ENCODE measurements at regions not wholly inside any gene's neighbourhood (a gene's known extent, or its start where the extent isn't known, plus 50 kb on each side); places are given as distances from the start of the nearest gene placed in this dataset.

DNA sequence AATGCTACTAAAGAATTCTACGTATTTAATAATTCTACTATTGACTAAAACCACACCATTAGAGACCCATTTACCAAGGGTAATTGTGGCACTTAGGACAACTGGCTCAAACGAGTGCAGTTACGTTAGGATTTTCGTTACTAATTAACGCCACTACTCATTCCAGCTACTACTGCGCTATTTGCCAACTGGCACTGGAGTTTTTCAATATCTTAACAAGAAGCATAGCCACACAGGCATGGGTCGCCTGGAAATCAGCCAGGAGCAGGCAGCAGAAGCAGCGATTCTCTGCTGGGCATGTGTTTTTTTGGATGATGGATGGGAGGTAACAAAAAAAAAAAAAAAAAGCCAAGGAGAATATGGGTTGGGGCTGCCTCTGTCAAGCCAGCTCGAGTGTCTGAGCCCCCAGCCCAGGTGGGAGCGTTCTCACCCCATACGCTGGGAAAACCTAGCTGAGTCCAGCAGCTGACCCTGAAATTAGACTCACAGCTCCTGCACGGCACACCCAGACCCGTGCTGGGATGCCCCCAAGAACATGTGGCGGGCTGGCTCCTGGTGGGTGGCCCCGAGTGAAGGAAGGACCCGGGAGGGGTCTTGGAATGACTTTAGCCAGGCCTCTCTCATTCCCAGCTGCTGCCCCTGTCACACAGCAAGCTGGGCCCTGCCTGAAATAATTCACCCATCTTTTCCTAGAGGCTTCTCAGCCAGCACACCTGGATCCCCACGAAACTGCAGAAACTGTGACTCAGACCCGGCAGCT, 214.0 kb downstream of the BRD1 start:
- H3K27ac Mint-ChIP-seq = no peak overlapping the region
- no peaks in the 10 kb centered on the region for H3K27me3 Mint-ChIP-seq
- H3K4me1 ChIP-seq (ENCODE audit: control insufficient read depth in 2 of 2, insufficient read depth in 2 of 2, low read length in 2 of 2) = no peaks in the 10 kb centered on the region
- H3K4me3 Mint-ChIP-seq = no peak overlapping the region
- no peak overlapping the region for H3K4me2 ChIP-seq (replicated peaks; ENCODE audit: low read depth, low read length, poor library complexity, severe bottlenecking)
- WGBS (ENCODE audit: insufficient coverage) = 98% methylated on average over 14 of the region's 18 CpGs
- H3K9ac ChIP-seq (ENCODE audit: low read length) = no peak overlapping the region
- no peak overlapping the region for H2AFZ ChIP-seq (ENCODE audit: insufficient read depth, low read depth, low read length, poor library complexity, severe bottlenecking)
- H3K27ac ChIP-seq (ENCODE audit: low read length in 2 of 2) = no peak overlapping the region
- DNase-seq = no peak
- ChIA-PET CTCF (no interaction called here), POLR2A (no interaction called here)
- H3K79me2 ChIP-seq (ENCODE audit: control insufficient read depth, insufficient read depth, low read length) = peaks cover 48% of the 10 kb centered on the region
- H3K36me3 ChIP-seq (replicated peaks in 1 of 2; ENCODE audit: control extremely low read depth in 1 of 2, control insufficient read depth in 1 of 2, extremely low read depth in 1 of 2, insufficient read depth in 2 of 2, low read length in 1 of 2) = peaks cover 1 to 3% of the 10 kb centered on the region in 2 experiments
- peaks cover 0 to 21% (median 2%) of the 10 kb centered on the region in 3 donors for H3K9me3 ChIP-seq (ENCODE audit: control extremely low read depth in 1 of 3, control insufficient read depth in 2 of 3, insufficient read depth in 1 of 3, low read length in 2 of 3)
- no peak for ATAC-seq (ENCODE audit: low read depth)
- peaks cover 61% of the 10 kb centered on the region for H4K20me1 ChIP-seq (ENCODE audit: control insufficient read depth, insufficient read depth, low read length, poor library complexity, severe bottlenecking)
- peaks cover 3% of the 10 kb centered on the region for H3K9me3 Mint-ChIP-seq (ENCODE audit: insufficient read depth)
- H3K4me3 ChIP-seq (ENCODE audit: control extremely low read depth in 1 of 5, extremely low read depth in 1 of 5, insufficient read depth in 1 of 5, low read depth in 2 of 5, low read length in 4 of 5) = no peak overlapping the region
- TF ChIP-seq, protein P1, sequence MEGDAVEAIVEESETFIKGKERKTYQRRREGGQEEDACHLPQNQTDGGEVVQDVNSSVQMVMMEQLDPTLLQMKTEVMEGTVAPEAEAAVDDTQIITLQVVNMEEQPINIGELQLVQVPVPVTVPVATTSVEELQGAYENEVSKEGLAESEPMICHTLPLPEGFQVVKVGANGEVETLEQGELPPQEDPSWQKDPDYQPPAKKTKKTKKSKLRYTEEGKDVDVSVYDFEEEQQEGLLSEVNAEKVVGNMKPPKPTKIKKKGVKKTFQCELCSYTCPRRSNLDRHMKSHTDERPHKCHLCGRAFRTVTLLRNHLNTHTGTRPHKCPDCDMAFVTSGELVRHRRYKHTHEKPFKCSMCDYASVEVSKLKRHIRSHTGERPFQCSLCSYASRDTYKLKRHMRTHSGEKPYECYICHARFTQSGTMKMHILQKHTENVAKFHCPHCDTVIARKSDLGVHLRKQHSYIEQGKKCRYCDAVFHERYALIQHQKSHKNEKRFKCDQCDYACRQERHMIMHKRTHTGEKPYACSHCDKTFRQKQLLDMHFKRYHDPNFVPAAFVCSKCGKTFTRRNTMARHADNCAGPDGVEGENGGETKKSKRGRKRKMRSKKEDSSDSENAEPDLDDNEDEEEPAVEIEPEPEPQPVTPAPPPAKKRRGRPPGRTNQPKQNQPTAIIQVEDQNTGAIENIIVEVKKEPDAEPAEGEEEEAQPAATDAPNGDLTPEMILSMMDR (IDR thresholded peaks at IDR 0.05) = no peak
- no peak for TF ChIP-seq EZH2 (IDR thresholded peaks at IDR 0.05; ENCODE audit: borderline replicate concordance, insufficient read depth, low read depth, low read length, poor library complexity, severe bottlenecking)
- H3K27me3 ChIP-seq (replicated peaks in 1 of 4; ENCODE audit: control extremely low read depth in 1 of 4, control insufficient read depth in 3 of 4, insufficient read depth in 4 of 4, low read length in 3 of 4) = no peaks in the 10 kb centered on the region
- H3K4me1 Mint-ChIP-seq = no peaks in the 10 kb centered on the region
- intact Hi-C loops (cut with micrococcal nuclease) = no loop called here

DNA sequence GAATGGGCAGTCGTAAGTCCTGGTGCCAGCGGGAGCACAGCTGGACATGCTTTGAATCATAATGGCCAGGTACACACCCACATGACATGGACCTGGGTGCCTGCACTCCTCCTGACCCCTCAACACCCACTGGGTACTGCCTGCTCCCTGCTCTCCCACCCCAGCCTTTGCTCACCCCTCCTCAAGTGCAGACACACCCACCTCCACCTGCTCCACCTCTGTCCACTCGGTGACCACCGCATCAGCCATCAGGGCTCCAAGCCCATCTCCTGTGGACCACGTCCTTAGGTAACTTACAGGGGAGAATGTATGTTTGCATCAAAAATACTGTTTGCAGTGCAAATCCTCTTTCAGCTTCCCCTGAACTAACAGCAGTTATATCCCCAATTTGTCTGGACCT, 214.6 kb downstream of the BRD1 start:
- Histone ChIP-seq H2AFZ (ENCODE audit: insufficient read depth, low read depth, low read length, poor library complexity, severe bottlenecking) (no peak overlapping the region), H3K36me3 (replicated peaks in 1 of 2; ENCODE audit: control extremely low read depth in 1 of 2, control insufficient read depth in 1 of 2, extremely low read depth in 1 of 2, insufficient read depth in 2 of 2, low read length in 1 of 2) (peaks cover 1 to 8% of the 10 kb centered on the region in 2 experiments), H3K4me3 (ENCODE audit: control extremely low read depth in 1 of 5, extremely low read depth in 1 of 5, insufficient read depth in 1 of 5, low read depth in 2 of 5, low read length in 4 of 5) (no peak overlapping the region), H3K9me3 (ENCODE audit: control extremely low read depth in 1 of 3, control insufficient read depth in 2 of 3, insufficient read depth in 1 of 3, low read length in 2 of 3) (peaks cover 0 to 21% (median 2%) of the 10 kb centered on the region in 3 donors), H3K4me2 (replicated peaks; ENCODE audit: low read depth, low read length, poor library complexity, severe bottlenecking) (no peak overlapping the region), H3K79me2 (ENCODE audit: control insufficient read depth, insufficient read depth, low read length) (peaks cover 51% of the 10 kb centered on the region), H3K27me3 (replicated peaks in 1 of 4; ENCODE audit: control extremely low read depth in 1 of 4, control insufficient read depth in 3 of 4, insufficient read depth in 4 of 4, low read length in 3 of 4) (no peaks in the 10 kb centered on the region), H3K27ac (ENCODE audit: low read length in 2 of 2) (no peak overlapping the region), H3K9ac (ENCODE audit: low read length) (no peak overlapping the region), H3K4me1 (ENCODE audit: control insufficient read depth in 2 of 2, insufficient read depth in 2 of 2, low read length in 2 of 2) (no peaks in the 10 kb centered on the region), H4K20me1 (ENCODE audit: control insufficient read depth, insufficient read depth, low read length, poor library complexity, severe bottlenecking) (peaks cover 59% of the 10 kb centered on the region)
- no peaks in the 10 kb centered on the region for H3K4me1 Mint-ChIP-seq
- DNase-seq = no peak
- peaks cover 3% of the 10 kb centered on the region for H3K9me3 Mint-ChIP-seq (ENCODE audit: insufficient read depth)
- no peak for ATAC-seq (ENCODE audit: low read depth)
- no peak overlapping the region for H3K4me3 Mint-ChIP-seq
- 99% methylated on average over 4 of the region's 5 CpGs for WGBS (ENCODE audit: insufficient coverage)
- ChIA-PET CTCF (no interaction called here), POLR2A (no interaction called here)
- intact Hi-C loops (cut with micrococcal nuclease) = no loop called here
- no peak overlapping the region for H3K27ac Mint-ChIP-seq
- H3K27me3 Mint-ChIP-seq = no peaks in the 10 kb centered on the region
- TF ChIP-seq EZH2 (IDR thresholded peaks at IDR 0.05; ENCODE audit: borderline replicate concordance, insufficient read depth, low read depth, low read length, poor library complexity, severe bottlenecking) = no peak
- TF ChIP-seq, protein P1 (IDR thresholded peaks at IDR 0.05) = no peak
